GM10266 (cell line): ENCODE measurements at regions not wholly inside any gene's neighbourhood (a gene's known extent, or its start where the extent isn't known, plus 50 kb on each side); places are given as distances from the start of the nearest gene placed in this dataset.

Source experiments
- DNase-seq: peaks from one replicate; pipeline ENCODE4 v3.0.0; 2012; ENCODE audit errors: extremely low spot score
- CTCF ChIP-seq: IDR thresholded peaks from 2 replicates; pipeline ENCODE4 v1.5.1; 2012; ENCODE audit warnings: mild to moderate bottlenecking, low read depth; ENCODE audit not compliant: control insufficient read depth, insufficient read depth; ENCODE audit errors: missing control alignments

GRCh38 chr19:30077851-30078355 lies 135.9 kb downstream of the URI1 start:
- TF ChIP-seq CTCF: no peak
- no peak for DNase-seq

- no peak for TF ChIP-seq CTCF
- no peak for DNase-seq
Measured at GRCh38 chr19:30078381-30078910, 136.4 kb downstream of the URI1 start.

DNA sequence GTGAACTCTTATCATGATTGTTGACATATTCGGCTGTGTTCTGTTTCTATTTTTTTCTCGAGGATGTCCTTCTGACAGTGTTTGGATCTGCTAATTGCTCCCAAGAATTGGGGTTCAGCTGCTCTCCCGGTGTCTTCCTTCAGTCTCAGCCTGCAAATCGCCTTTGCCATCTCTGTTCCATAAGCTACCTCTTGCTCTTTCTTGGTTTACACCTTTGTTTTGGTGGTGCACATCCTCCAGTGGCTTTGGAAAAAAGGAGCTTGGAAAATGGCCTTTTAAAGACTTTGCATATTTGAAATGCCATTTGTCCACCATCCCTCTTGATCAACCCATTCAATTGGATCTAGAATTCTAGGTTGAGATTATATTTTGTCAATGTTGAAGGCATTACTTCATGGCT lies 137.2 kb downstream of the URI1 start:
- TF ChIP-seq CTCF: no peak
- DNase-seq: no peak

DNA sequence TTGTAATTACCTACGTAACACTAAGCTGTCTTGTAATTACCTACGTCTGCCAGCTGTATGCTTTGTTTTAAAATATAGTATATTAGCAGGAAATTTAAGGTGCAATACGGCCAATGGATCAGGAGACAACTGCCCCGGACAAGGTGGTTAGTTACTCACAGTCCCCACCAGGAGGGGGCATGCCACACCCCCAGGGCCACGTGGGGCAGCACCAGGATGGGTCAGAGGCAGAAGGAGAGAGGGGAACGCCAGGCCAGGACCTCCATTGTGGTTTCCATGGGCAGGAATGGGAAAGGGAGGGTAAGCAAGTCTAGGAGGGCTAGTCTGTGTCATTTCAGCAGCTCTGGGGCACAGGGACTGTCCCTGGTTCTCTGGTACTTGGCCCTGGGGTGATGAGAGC lies 140.1 kb downstream of the URI1 start:
- DNase-seq: no peak
- no peak for TF ChIP-seq CTCF

GRCh38 chr19:30082611-30083010 lies 140.6 kb downstream of the URI1 start:
- no peak for DNase-seq
- no peak for TF ChIP-seq CTCF

DNA sequence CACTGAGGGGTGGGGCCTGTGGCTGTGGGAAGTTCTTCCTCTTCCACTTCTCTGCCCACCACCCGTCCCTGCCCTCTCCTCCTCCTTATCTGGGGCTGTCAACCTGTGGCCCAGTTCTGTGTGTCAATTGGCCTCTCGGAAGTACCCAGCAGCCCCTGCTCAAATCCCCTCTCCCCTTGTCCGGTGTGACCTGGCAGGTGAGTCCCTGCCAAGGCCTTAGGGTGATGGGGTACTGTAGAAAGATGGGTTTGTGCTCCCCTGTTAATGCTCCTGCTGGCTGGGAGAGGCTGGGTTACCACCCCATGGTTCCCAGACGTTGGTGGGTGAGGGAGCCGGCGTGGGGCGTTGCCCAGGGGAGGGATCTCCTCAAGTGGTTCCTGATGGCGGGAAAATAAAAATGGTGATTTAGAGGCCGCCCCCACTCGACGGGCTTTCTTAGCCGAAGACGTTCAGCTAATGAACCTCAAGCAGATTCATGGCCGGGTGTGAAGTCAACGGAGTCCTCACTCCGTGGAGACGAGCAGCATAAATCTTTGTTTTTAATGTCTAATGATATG lies 141.2 kb downstream of the URI1 start:
- TF ChIP-seq CTCF: no peak
- DNase-seq: no peak

DNA sequence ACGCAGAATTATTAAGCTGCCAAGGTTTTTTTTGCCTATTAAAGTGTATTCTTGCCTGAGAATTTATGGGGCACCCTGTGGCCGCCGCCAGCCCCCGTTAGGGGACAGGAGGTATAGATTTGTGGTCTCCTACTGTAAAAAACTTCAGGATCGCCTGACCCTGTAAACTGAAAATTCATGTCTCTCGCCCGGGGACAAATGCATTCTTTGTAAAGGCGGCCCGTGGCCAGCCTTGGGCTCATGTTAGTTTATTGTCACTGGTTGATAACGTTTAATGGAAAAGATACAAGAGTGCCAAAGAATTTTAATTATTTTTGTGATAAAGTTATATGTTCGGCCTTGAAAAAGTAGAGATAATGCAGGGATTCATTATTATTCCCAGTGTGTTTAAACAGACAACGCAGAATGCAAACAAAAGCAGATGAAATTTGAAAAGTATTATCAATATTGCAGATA lies 141.7 kb downstream of the URI1 start:
- no peak for TF ChIP-seq CTCF
- no peak for DNase-seq
